Neuron (in vitro differentiated cells): ENCODE measurements at regions not wholly inside any gene's neighbourhood (a gene's known extent, or its start where the extent isn't known, plus 50 kb on each side); places are given as distances from the start of the nearest gene placed in this dataset.

ENCODE experiments used
- H2AFZ ChIP-seq: one replicate; pipeline ENCODE4 v1.6.1; 2013; ENCODE audit warnings: low read depth, mild to moderate bottlenecking, inconsistent platforms, low read length, moderate library complexity
- H3K27me3 ChIP-seq: one replicate; pipeline ENCODE4 v1.6.1; 2013; ENCODE audit warnings: low read length; ENCODE audit not compliant: insufficient read depth
- H3K36me3 ChIP-seq: one replicate; pipeline ENCODE4 v1.6.1; 2013; ENCODE audit warnings: low read length; ENCODE audit not compliant: insufficient read depth
- H3K4me1 ChIP-seq: one replicate; pipeline ENCODE4 v1.6.1; 2013; ENCODE audit warnings: low read length; ENCODE audit not compliant: insufficient read depth
- H3K4me3 ChIP-seq: 2 replicates; pipeline ENCODE4 v1.5.1; 2013; ENCODE audit warnings: mild to moderate bottlenecking, low read length, moderate library complexity
- H3K9me3 ChIP-seq: one replicate; pipeline ENCODE4 v1.6.1; 2013; ENCODE audit warnings: low read length

- no peaks in the 10 kb centered on the region for H3K9me3 ChIP-seq
- H2AFZ ChIP-seq = no peak overlapping the region
- no peaks in the 10 kb centered on the region for H3K4me1 ChIP-seq
- H3K27me3 ChIP-seq = no peaks in the 10 kb centered on the region
- H3K4me3 ChIP-seq = no peak overlapping the region
- no peaks in the 10 kb centered on the region for H3K36me3 ChIP-seq
These were observed 385.9 kb upstream of the ANO5 start for GRCh38 chr11:21806947-21807346.

GRCh38 chr11:21807350-21807749 is 385.5 kb upstream of the ANO5 start:
- Histone ChIP-seq H3K27me3 (no peaks in the 10 kb centered on the region), H3K36me3 (no peaks in the 10 kb centered on the region), H3K4me1 (no peaks in the 10 kb centered on the region), H2AFZ (no peak overlapping the region), H3K9me3 (no peaks in the 10 kb centered on the region), H3K4me3 (no peak overlapping the region)

GRCh38 chr11:21810650-21811049 is 382.2 kb upstream of the ANO5 start:
- no peaks in the 10 kb centered on the region for H3K9me3 ChIP-seq
- no peaks in the 10 kb centered on the region for H3K36me3 ChIP-seq
- no peak overlapping the region for H3K4me3 ChIP-seq
- no peaks in the 10 kb centered on the region for H3K27me3 ChIP-seq
- H2AFZ ChIP-seq = no peak overlapping the region
- H3K4me1 ChIP-seq = no peaks in the 10 kb centered on the region

DNA sequence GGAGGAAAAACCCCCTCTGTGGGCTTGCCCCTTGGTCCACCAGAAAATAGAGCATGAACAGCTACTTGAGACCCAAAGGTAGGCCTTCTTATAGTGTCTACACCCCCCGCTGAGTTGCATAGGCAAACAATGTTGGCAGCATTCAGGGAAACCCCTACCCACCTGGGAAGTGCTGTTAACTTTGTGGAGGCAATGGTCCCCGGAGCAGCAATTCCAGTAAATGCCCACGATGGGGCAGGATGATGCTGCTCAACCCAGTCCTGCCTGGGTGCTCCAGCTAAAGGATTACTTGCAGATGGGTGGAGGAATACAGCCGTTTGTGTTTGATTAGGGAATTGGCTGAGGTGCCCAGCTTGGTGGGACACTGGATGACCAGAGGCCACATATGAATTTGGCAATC is 381.3 kb upstream of the ANO5 start:
- Histone ChIP-seq H3K4me1 (no peaks in the 10 kb centered on the region), H3K36me3 (no peaks in the 10 kb centered on the region), H3K4me3 (no peak overlapping the region), H3K27me3 (no peaks in the 10 kb centered on the region), H3K9me3 (no peaks in the 10 kb centered on the region), H2AFZ (no peak overlapping the region)

- Histone ChIP-seq H3K4me1 (no peaks in the 10 kb centered on the region), H3K36me3 (no peaks in the 10 kb centered on the region), H3K9me3 (no peaks in the 10 kb centered on the region), H3K27me3 (no peaks in the 10 kb centered on the region), H3K4me3 (no peak overlapping the region), H2AFZ (no peak overlapping the region)
These were observed 378.7 kb upstream of the ANO5 start for GRCh38 chr11:21814169-21814568.

DNA sequence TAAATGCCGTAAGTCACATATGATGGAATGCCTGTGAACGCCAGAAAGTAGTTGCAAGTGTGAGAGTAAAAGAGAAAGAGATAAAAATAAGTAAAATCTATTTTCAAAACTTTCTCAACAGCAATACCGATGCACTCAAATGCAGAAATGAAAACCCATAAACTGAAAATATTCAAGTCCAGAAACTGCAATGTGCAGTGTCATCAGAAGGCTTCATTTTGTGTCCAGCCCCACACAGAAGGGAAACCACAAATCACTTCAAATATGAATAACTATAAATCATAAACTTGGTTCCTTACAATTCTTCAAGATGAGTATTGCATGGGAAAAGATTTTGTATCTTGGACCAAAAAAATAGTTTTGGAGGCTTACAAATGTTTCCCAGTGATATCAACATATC is 375.2 kb upstream of the ANO5 start:
- no peaks in the 10 kb centered on the region for H3K9me3 ChIP-seq

DNA sequence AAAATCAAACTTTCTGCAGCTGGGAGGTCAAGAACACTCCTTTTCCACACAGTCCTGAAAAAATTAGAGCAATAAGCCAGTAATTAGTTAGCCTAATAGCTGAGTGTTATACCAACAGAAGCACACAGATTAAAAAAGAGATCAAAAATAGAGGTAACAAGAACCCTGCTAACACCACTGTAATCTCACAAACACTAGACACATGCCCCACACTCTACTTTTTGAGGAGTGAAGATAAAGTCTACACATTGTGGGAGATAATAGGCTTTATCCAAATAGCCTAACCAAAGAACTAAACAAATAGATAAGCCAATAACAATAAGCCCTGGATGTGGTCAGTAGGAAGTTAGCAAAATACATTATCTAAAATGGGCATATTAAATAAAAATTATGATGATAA is 372.7 kb upstream of the ANO5 start:
- Histone ChIP-seq H3K4me3 (no peak overlapping the region), H3K9me3 (no peaks in the 10 kb centered on the region), H2AFZ (no peak overlapping the region), H3K4me1 (no peaks in the 10 kb centered on the region), H3K36me3 (no peaks in the 10 kb centered on the region), H3K27me3 (no peaks in the 10 kb centered on the region)

More for the DNA sequence above, 375.2 kb upstream of the ANO5 start:
- H2AFZ ChIP-seq = no peak overlapping the region
- no peaks in the 10 kb centered on the region for H3K36me3 ChIP-seq
- H3K4me1 ChIP-seq = no peaks in the 10 kb centered on the region
- no peaks in the 10 kb centered on the region for H3K27me3 ChIP-seq
- H3K4me3 ChIP-seq = no peak overlapping the region

- Histone ChIP-seq H3K9me3 (no peaks in the 10 kb centered on the region), H3K4me3 (no peak overlapping the region), H2AFZ (no peak overlapping the region), H3K36me3 (no peaks in the 10 kb centered on the region), H3K4me1 (no peaks in the 10 kb centered on the region), H3K27me3 (no peaks in the 10 kb centered on the region)
These were observed 367.8 kb upstream of the ANO5 start for GRCh38 chr11:21825127-21825526.

GRCh38 chr11:21838427-21838826 is 354.5 kb upstream of the ANO5 start:
- Histone ChIP-seq H3K36me3 (no peaks in the 10 kb centered on the region), H3K4me3 (no peak overlapping the region), H3K4me1 (no peaks in the 10 kb centered on the region), H3K9me3 (no peaks in the 10 kb centered on the region), H3K27me3 (no peaks in the 10 kb centered on the region), H2AFZ (no peak overlapping the region)

GRCh38 chr11:21839796-21840195 is 353.1 kb upstream of the ANO5 start:
- no peaks in the 10 kb centered on the region for H3K9me3 ChIP-seq
- no peaks in the 10 kb centered on the region for H3K27me3 ChIP-seq
- no peaks in the 10 kb centered on the region for H3K36me3 ChIP-seq
- no peaks in the 10 kb centered on the region for H3K4me1 ChIP-seq
- H3K4me3 ChIP-seq = no peak overlapping the region
- H2AFZ ChIP-seq = no peak overlapping the region

DNA sequence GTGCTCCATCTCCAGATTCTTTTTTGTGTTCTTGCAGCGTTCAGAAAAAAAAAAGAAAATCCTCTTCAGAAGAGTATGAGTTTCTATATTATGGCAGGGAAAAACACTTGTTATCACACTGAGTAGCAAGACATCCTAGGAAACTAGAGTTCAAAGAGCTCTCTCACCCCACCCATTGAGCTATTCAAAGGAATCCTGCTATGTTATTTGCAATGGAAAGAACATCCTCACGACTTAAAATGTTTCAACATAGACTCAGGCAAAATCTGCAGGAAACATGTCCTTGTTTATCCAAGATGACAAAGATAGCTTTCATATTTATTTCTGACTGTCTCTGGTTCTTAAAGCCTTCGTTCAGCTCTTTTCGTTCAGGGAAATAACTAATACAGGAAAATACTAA is 331.6 kb upstream of the ANO5 start:
- H3K36me3 ChIP-seq = no peaks in the 10 kb centered on the region
- H3K27me3 ChIP-seq = no peaks in the 10 kb centered on the region
- H3K9me3 ChIP-seq = no peaks in the 10 kb centered on the region
- H3K4me1 ChIP-seq = no peaks in the 10 kb centered on the region
- H3K4me3 ChIP-seq = no peak overlapping the region
- H2AFZ ChIP-seq = no peak overlapping the region

DNA sequence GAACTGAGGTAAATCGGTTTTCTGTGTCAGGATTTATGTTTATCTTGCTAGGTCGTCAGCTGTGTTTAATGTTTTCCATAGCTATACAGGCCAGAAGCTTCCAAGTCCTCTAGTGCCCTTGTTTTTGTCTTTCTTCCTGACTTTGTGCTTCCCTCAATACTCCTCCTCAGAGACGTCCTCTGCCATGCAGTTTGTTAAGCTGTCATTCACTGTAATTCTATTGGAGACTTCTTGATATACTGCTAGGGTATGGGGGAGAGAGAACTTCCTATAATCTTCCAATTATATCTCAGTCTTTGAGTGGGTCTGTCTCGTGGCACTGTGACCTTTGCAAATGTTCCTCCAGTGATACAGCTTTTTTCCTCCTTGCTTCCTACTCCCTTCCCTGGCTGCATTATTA is 327.3 kb upstream of the ANO5 start:
- Histone ChIP-seq H3K27me3 (no peaks in the 10 kb centered on the region), H3K9me3 (no peaks in the 10 kb centered on the region), H2AFZ (no peak overlapping the region), H3K4me1 (no peaks in the 10 kb centered on the region), H3K4me3 (no peak overlapping the region), H3K36me3 (no peaks in the 10 kb centered on the region)

GRCh38 chr11:21866781-21867180 is 326.1 kb upstream of the ANO5 start:
- H3K9me3 ChIP-seq = no peaks in the 10 kb centered on the region
- no peaks in the 10 kb centered on the region for H3K27me3 ChIP-seq
- no peak overlapping the region for H2AFZ ChIP-seq

DNA sequence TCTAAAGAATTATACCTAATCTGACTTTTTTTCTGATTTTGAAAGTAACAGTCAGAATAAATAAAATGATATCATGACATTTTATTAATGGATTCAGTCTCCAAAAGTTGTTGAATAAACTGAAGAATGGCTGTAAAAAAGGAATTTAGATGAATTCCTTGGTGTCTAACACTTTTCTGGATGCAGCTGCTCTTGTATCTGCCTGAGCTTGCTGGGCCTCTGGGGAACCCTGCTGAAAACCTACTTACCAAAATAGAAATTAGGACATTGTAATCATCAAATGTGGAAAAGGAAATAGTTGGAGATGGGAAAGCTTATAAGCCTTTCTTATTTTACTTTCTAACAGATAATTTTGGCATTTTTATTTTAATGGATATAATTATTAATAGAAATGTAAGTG is 315.7 kb upstream of the ANO5 start:
- Histone ChIP-seq H3K36me3 (no peaks in the 10 kb centered on the region), H3K27me3 (no peaks in the 10 kb centered on the region), H2AFZ (no peak overlapping the region)

More at GRCh38 chr11:21866781-21867180, 326.1 kb upstream of the ANO5 start:
- no peaks in the 10 kb centered on the region for H3K4me1 ChIP-seq
- H3K36me3 ChIP-seq = no peaks in the 10 kb centered on the region
- no peak overlapping the region for H3K4me3 ChIP-seq

More for the DNA sequence above, 315.7 kb upstream of the ANO5 start:
- Histone ChIP-seq H3K9me3 (no peaks in the 10 kb centered on the region), H3K4me3 (no peak overlapping the region), H3K4me1 (no peaks in the 10 kb centered on the region)
